GM12865 (cell line): ENCODE measurements at regions not wholly inside any gene's neighbourhood (a gene's known extent, or its start where the extent isn't known, plus 50 kb on each side); places are given as distances from the start of the nearest gene placed in this dataset.
A peak's percentile ranks its signal among the peaks of the same experiment; 100 is the strongest.

Experiments
- DNase-seq: peaks from one replicate; pipeline ENCODE4 v3.0.0; 2010; ENCODE audit warnings: low read depth
- H3K4me3 ChIP-seq: 2 replicates; pipeline ENCODE4 v1.5.1; 2011; ENCODE audit warnings: mild to moderate bottlenecking, low read depth, low read length, control low read depth
- TF ChIP-seq, protein P1 (sequence below): IDR thresholded peaks from 2 replicates; pipeline ENCODE4 v1.5.1; 2011; ENCODE audit warnings: low read length, control low read depth, low read depth, inconsistent platforms; ENCODE audit not compliant: insufficient read depth; ENCODE audit errors: missing control alignments

DNA sequence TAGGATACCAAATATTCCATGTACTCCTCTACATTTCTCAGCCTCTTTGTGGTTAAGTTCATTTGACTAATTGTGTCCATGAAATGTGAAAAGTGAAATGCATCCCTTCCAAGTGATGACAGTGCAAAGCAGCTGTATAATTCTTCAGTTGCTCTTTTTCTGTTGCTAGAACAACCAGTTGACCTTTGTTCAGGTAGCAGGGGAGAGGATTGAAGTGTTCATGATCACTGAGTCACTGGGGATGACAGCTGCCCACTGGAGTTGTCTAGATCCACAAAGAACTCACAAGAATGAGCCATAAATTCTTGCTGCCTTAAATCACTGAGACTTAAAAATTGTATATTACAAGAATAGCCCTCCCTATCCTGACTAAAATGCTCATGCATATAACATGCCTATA is 254.6 kb downstream of the EPHA7 start:
- no peak for DNase-seq
- TF ChIP-seq, protein P1, sequence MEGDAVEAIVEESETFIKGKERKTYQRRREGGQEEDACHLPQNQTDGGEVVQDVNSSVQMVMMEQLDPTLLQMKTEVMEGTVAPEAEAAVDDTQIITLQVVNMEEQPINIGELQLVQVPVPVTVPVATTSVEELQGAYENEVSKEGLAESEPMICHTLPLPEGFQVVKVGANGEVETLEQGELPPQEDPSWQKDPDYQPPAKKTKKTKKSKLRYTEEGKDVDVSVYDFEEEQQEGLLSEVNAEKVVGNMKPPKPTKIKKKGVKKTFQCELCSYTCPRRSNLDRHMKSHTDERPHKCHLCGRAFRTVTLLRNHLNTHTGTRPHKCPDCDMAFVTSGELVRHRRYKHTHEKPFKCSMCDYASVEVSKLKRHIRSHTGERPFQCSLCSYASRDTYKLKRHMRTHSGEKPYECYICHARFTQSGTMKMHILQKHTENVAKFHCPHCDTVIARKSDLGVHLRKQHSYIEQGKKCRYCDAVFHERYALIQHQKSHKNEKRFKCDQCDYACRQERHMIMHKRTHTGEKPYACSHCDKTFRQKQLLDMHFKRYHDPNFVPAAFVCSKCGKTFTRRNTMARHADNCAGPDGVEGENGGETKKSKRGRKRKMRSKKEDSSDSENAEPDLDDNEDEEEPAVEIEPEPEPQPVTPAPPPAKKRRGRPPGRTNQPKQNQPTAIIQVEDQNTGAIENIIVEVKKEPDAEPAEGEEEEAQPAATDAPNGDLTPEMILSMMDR: no peak
- H3K4me3 ChIP-seq: no peak overlapping the region

DNA sequence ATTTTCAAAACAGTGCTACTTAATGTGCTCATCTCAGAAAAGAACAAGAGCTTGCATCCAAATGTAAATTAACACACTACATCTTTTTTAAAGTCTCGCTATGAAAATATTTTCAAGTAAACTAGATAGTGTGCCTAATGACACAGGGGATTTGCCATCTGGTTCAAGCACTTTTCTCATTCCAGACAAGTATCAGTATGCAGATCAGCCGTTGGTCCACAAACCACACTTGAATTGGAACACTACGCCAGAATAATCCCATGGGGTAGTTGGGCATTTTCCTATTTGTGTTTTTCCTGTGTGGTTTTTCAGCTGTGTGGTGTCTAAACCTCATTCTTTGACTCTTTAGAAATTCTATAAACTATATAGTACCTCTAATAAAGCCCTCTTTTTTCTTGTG is 256.2 kb downstream of the EPHA7 start:
- no peak for DNase-seq
- TF ChIP-seq, protein P1: no peak

DNA sequence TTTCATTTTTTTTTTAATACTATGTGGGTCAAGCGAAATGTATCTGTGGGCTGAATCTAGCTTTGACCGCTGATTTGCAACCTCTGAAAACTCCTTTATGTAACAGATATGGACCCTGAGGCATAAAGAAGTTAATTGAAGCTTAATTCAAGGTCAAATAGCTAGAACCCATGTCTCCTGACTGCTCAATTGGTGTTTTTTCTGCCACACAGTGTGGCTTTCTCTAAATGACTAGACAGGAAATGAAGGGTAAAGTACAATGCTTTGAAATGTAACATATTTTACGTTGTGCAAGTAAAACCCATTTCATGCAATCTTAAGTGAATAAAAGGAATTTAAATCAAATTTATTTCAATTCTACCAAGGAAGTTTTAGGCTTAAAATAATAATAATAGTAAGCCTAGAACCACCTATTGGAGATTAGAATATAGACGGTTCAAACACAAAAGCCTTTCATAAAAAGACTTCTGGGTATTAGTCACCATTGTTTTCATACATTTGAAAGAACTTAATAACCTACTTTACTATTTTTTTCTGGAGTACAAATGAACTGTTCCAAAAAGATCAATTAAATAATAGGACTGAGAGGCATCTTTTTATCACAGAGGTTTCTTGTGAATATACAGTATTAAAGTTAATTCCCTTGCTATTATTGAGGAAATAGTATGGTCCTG is 279.8 kb downstream of the EPHA7 start:
- DNase-seq: peak; percentile 20
- TF ChIP-seq, protein P1: no peak
- H3K4me3 ChIP-seq: no peak overlapping the region

More for the DNA sequence above, 256.2 kb downstream of the EPHA7 start:
- no peak overlapping the region for H3K4me3 ChIP-seq

DNA sequence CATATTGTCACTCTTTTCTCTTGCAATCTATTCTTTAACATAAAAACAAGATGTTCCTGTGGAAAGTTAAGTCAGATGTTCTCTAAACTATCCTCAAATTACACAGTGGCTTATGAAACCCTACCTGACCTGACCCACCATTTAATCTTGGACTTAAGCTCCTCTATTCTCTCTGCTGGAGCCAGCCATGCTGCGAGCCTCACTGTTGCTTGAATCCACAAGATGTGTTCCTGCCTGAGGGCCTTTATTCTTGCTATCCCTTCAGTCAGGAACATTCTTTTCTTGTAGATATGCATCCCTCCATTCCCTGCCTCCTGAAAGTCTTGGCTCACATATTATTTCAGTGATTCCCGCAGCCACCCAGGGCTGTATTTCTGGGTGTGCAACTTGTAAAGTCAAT is 283.2 kb downstream of the EPHA7 start:
- H3K4me3 ChIP-seq: no peak overlapping the region
- DNase-seq: no peak
- TF ChIP-seq, protein P1: no peak

DNA sequence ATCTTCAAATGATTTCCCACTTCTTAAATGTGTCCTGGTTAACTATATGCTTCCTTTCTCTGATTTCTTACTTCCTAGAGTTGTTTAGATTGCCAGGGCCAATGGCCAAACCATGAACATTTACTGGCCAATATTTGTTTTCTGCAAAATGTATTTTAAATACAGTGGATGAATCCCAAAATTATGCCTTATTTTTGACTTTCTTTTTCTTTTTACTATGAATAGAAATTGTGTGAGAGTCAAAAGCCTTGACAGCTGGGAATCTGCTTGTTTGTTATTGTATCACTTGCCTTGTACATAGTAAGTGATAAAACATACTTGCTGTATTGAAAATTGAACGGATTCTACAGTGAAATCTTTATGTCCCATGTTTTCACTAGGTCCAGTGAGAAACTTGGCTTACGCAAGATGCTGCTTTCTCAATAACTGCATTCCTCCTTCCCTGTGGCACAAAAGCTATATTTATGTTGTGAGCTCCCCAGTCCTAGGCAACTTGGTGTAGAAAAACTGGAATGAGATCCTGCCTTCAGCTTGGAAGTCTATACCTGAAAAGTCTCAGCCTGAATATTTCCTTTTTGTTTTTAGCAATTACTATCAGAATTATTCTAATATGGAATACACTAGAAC is 295.2 kb downstream of the EPHA7 start:
- no peak for DNase-seq
- TF ChIP-seq, protein P1: no peak
- no peak overlapping the region for H3K4me3 ChIP-seq

DNA sequence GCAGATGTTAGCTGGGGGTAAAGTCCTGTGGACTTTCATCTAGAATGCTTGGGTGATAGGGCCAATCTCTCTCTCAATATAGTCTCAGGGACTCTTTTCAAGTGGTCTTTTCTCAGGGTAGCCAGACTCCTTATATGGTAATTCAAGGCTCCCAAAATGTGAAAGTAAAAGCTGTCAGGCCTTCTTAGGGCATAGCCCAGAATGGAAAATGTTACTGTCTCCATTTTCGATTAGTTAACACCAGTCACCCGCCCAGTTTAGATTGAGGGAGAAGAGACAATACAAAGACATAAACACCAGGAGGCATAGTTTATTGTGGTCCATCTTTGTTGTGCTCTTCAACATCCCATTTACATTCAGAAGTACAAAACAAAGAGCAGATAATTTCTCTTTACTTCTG is 295.8 kb downstream of the EPHA7 start:
- H3K4me3 ChIP-seq: no peak overlapping the region
- TF ChIP-seq, protein P1: no peak
- no peak for DNase-seq
